ENCODE measurements at regions not wholly inside any gene's neighbourhood (a gene's known extent, or its start where the extent isn't known, plus 50 kb on each side); places are given as distances from the start of the nearest gene placed in this dataset.

- Histone ChIP-seq H3K79me2 (ENCODE audit: insufficient read depth, low read length) (no peaks in the 10 kb centered on the region), H3K27ac (ENCODE audit: low read depth, low read length) (no peak overlapping the region), H2AFZ (ENCODE audit: low read length) (no peak overlapping the region), H3K27me3 (ENCODE audit: insufficient read depth, low read length) (no peaks in the 10 kb centered on the region), H3K4me2 (ENCODE audit: insufficient read depth, low read length) (no peak overlapping the region), H3K4me1 (ENCODE audit: insufficient read depth, low read length) (no peaks in the 10 kb centered on the region), H3K9me3 (ENCODE audit: low read depth, low read length) (no peaks in the 10 kb centered on the region), H3K4me3 (ENCODE audit: insufficient read depth, low read length) (no peak overlapping the region), H3K36me3 (ENCODE audit: insufficient read depth, low read length) (no peaks in the 10 kb centered on the region), H4K20me1 (ENCODE audit: insufficient read depth, low read length) (no peaks in the 10 kb centered on the region)
- no peak for DNase-seq (ENCODE audit: insufficient read length, low spot score, missing footprints)
- TF ChIP-seq, protein P1, sequence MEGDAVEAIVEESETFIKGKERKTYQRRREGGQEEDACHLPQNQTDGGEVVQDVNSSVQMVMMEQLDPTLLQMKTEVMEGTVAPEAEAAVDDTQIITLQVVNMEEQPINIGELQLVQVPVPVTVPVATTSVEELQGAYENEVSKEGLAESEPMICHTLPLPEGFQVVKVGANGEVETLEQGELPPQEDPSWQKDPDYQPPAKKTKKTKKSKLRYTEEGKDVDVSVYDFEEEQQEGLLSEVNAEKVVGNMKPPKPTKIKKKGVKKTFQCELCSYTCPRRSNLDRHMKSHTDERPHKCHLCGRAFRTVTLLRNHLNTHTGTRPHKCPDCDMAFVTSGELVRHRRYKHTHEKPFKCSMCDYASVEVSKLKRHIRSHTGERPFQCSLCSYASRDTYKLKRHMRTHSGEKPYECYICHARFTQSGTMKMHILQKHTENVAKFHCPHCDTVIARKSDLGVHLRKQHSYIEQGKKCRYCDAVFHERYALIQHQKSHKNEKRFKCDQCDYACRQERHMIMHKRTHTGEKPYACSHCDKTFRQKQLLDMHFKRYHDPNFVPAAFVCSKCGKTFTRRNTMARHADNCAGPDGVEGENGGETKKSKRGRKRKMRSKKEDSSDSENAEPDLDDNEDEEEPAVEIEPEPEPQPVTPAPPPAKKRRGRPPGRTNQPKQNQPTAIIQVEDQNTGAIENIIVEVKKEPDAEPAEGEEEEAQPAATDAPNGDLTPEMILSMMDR (IDR thresholded peaks at IDR 0.05; ENCODE audit: extremely low read depth, low read depth, low read length) = no peak
Observed at GRCh38 chr11:59267196-59267595, 54.5 kb upstream of the MPEG1 start.

DNA sequence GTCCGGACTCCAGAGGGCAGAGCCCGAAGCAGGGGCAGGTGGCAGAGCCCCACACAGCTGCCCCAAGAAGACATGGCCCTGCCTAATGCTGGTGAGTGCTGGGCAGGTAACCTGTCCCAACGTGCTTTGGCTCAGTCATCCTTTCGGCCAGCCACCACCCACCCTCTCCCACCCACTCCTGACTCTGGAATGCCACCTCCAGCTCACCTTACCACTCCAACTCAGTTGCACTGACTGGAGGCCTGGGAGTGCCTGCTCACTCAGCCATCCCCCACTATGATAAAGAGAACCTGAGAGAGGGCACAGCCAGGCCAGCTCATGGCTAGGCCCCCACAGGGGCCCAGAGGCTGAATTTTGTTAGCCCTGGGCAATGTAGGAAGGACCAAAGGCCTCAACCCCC, 53.8 kb upstream of the MPEG1 start:
- H3K27me3 ChIP-seq (ENCODE audit: insufficient read depth, low read length) = no peaks in the 10 kb centered on the region
- no peaks in the 10 kb centered on the region for H3K79me2 ChIP-seq (ENCODE audit: insufficient read depth, low read length)
- no peak overlapping the region for H2AFZ ChIP-seq (ENCODE audit: low read length)
- H3K36me3 ChIP-seq (ENCODE audit: insufficient read depth, low read length) = no peaks in the 10 kb centered on the region
- no peak for DNase-seq (ENCODE audit: insufficient read length, low spot score, missing footprints)
- no peaks in the 10 kb centered on the region for H4K20me1 ChIP-seq (ENCODE audit: insufficient read depth, low read length)
- H3K9me3 ChIP-seq (ENCODE audit: low read depth, low read length) = no peaks in the 10 kb centered on the region
- no peak overlapping the region for H3K27ac ChIP-seq (ENCODE audit: low read depth, low read length)
- no peak overlapping the region for H3K4me3 ChIP-seq (ENCODE audit: insufficient read depth, low read length)
- no peaks in the 10 kb centered on the region for H3K4me1 ChIP-seq (ENCODE audit: insufficient read depth, low read length)
- TF ChIP-seq, protein P1 (IDR thresholded peaks at IDR 0.05; ENCODE audit: extremely low read depth, low read depth, low read length) = no peak
- H3K4me2 ChIP-seq (ENCODE audit: insufficient read depth, low read length) = no peak overlapping the region

GRCh38 chr11:59265735-59266134, 53.0 kb upstream of the MPEG1 start:
- H3K4me3 ChIP-seq (ENCODE audit: insufficient read depth, low read length) = no peak overlapping the region
- no peak overlapping the region for H2AFZ ChIP-seq (ENCODE audit: low read length)
- H3K4me2 ChIP-seq (ENCODE audit: insufficient read depth, low read length) = no peak overlapping the region
- no peaks in the 10 kb centered on the region for H3K79me2 ChIP-seq (ENCODE audit: insufficient read depth, low read length)
- H3K27ac ChIP-seq (ENCODE audit: low read depth, low read length) = no peak overlapping the region
- H3K9me3 ChIP-seq (ENCODE audit: low read depth, low read length) = no peaks in the 10 kb centered on the region
- TF ChIP-seq, protein P1 (IDR thresholded peaks at IDR 0.05; ENCODE audit: extremely low read depth, low read depth, low read length) = no peak
- H3K36me3 ChIP-seq (ENCODE audit: insufficient read depth, low read length) = no peaks in the 10 kb centered on the region
- no peaks in the 10 kb centered on the region for H3K4me1 ChIP-seq (ENCODE audit: insufficient read depth, low read length)
- H4K20me1 ChIP-seq (ENCODE audit: insufficient read depth, low read length) = no peaks in the 10 kb centered on the region
- no peak for DNase-seq (ENCODE audit: insufficient read length, low spot score, missing footprints)
- no peaks in the 10 kb centered on the region for H3K27me3 ChIP-seq (ENCODE audit: insufficient read depth, low read length)

DNA sequence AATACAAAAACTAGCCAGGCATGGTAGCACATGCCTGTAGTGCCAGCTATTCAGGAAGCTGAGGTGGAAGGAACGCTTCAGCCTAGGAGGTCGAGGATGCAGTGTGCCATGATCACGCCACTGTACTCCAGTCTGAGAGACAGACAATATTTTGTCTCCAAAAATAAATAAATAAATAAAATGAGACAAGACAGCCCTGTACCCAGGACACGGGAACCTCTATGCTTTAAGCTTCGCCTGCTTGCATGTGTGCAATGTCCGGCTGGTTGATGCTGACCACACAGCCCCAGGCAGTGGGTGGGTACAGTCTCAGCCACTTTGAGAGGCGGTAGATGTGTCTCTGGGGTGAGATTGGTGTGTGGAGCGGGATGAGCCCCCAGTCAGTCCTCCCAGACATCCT, 52.0 kb upstream of the MPEG1 start:
- Histone ChIP-seq H3K4me3 (ENCODE audit: insufficient read depth, low read length) (no peak overlapping the region), H4K20me1 (ENCODE audit: insufficient read depth, low read length) (no peaks in the 10 kb centered on the region), H3K4me1 (ENCODE audit: insufficient read depth, low read length) (no peaks in the 10 kb centered on the region), H3K4me2 (ENCODE audit: insufficient read depth, low read length) (no peak overlapping the region), H3K27ac (ENCODE audit: low read depth, low read length) (no peak overlapping the region), H3K9me3 (ENCODE audit: low read depth, low read length) (no peaks in the 10 kb centered on the region), H3K27me3 (ENCODE audit: insufficient read depth, low read length) (no peaks in the 10 kb centered on the region), H2AFZ (ENCODE audit: low read length) (no peak overlapping the region), H3K36me3 (ENCODE audit: insufficient read depth, low read length) (no peaks in the 10 kb centered on the region), H3K79me2 (ENCODE audit: insufficient read depth, low read length) (no peaks in the 10 kb centered on the region)
- no peak for DNase-seq (ENCODE audit: insufficient read length, low spot score, missing footprints)
- TF ChIP-seq, protein P1 (IDR thresholded peaks at IDR 0.05; ENCODE audit: extremely low read depth, low read depth, low read length) = no peak
